Osteoblast (primary cell): ENCODE measurements at regions not wholly inside any gene's neighbourhood (a gene's known extent, or its start where the extent isn't known, plus 50 kb on each side); places are given as distances from the start of the nearest gene placed in this dataset.

ENCODE experiments used
- DNase-seq: peaks from one replicate; pipeline ENCODE4 v3.0.0; 2011; ENCODE audit warnings: low spot score, mixed read lengths; ENCODE audit not compliant: insufficient read length; ENCODE audit errors: missing footprints
- H2AFZ ChIP-seq: 2 replicates; pipeline ENCODE4 v1.6.0; 2011; ENCODE audit warnings: mild to moderate bottlenecking, low read length
- H3K27ac ChIP-seq: 2 replicates; pipeline ENCODE4 v1.5.1; 2011; ENCODE audit warnings: mild to moderate bottlenecking, low read depth, low read length, moderate library complexity
- H3K27me3 ChIP-seq: 2 replicates; pipeline ENCODE4 v1.6.0; 2012; ENCODE audit warnings: mild to moderate bottlenecking, control low read depth, inconsistent platforms, low read length, moderate library complexity; ENCODE audit not compliant: insufficient read depth
- H3K36me3 ChIP-seq: 2 replicates; pipeline ENCODE4 v1.5.1; 2011; ENCODE audit warnings: mild to moderate bottlenecking, low read length, control low read depth, moderate library complexity; ENCODE audit not compliant: insufficient read depth
- H3K4me1 ChIP-seq: 2 replicates; pipeline ENCODE4 v1.5.1; 2011; ENCODE audit warnings: mild to moderate bottlenecking, low read length, control low read depth, moderate library complexity; ENCODE audit not compliant: insufficient read depth
- H3K4me2 ChIP-seq: 2 replicates; pipeline ENCODE4 v1.6.0; 2011; ENCODE audit warnings: mild to moderate bottlenecking, low read length; ENCODE audit not compliant: insufficient read depth
- H3K4me3 ChIP-seq: fragments of 200-600 bp; sonication (generic); 3 replicates; pipeline ENCODE4 v1.5.1; 2012; ENCODE audit warnings: mild to moderate bottlenecking, low read length, inconsistent platforms; ENCODE audit not compliant: insufficient read depth
- H3K79me2 ChIP-seq: 2 replicates; pipeline ENCODE4 v1.6.0; 2012; ENCODE audit warnings: mild to moderate bottlenecking, low read length, control low read depth, inconsistent platforms; ENCODE audit not compliant: insufficient read depth
- H3K9me3 ChIP-seq: 2 replicates; pipeline ENCODE4 v1.5.1; 2011; ENCODE audit warnings: low read depth, low read length, control low read depth
- H4K20me1 ChIP-seq: 2 replicates; pipeline ENCODE4 v1.6.0; 2012; ENCODE audit warnings: mild to moderate bottlenecking, low read length, control low read depth; ENCODE audit not compliant: insufficient read depth
- TF ChIP-seq, protein P1 (sequence below): IDR thresholded peaks from 2 replicates; pipeline ENCODE4 v1.5.1; 2011; ENCODE audit warnings: mild to moderate bottlenecking, low read depth, low read length, moderate library complexity; ENCODE audit errors: extremely low read depth

DNA sequence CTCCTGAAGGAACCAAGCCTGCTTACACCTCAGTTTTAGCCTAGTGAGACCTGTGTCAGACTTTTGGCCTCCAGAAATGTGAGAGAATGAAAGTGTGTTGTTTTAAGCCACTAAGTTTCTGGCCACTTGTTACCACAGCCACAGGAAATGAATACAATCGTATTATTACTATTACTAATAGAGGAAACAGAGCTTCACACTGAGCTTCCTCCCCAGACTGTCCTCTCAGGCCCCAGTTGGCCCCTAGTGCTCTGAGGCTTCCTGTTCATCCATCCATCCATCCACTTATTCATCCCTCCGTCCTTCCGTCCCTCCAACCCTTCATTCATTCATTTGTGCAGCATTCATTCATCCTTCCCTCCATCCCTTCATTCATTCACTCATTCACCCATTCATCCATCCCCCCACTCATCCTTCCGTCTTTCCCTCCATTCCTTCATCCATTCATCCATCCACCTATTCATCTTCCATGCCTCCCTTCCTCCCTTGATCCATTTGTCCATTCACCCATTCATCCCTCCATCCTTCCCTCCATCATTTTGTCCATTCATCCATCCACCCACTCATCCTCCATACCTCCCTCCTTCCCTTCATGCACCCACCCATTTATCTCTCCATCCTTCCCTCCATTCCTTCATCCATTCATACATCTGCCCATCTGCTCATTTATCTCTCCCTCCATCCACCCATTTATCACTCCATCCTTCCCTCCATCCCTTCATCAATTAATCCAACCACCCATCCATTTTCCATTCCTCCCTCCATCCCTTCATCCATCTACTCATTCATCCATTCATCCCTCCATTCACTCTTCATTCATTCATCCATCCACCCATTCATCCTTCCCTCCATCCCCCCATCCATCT lies 95.0 kb downstream of the FOXL1 start:
- Histone ChIP-seq H3K27me3 (no peaks in the 10 kb centered on the region), H4K20me1 (no peaks in the 10 kb centered on the region), H3K4me2 (no peak overlapping the region), H3K79me2 (no peaks in the 10 kb centered on the region), H3K27ac (no peak overlapping the region), H3K9me3 (no peaks in the 10 kb centered on the region), H3K4me3 (no peak overlapping the region), H3K4me1 (peaks cover 31% of the 10 kb centered on the region), H3K36me3 (no peaks in the 10 kb centered on the region), H2AFZ (no peak overlapping the region)
- DNase-seq = no peak
- TF ChIP-seq, protein P1, sequence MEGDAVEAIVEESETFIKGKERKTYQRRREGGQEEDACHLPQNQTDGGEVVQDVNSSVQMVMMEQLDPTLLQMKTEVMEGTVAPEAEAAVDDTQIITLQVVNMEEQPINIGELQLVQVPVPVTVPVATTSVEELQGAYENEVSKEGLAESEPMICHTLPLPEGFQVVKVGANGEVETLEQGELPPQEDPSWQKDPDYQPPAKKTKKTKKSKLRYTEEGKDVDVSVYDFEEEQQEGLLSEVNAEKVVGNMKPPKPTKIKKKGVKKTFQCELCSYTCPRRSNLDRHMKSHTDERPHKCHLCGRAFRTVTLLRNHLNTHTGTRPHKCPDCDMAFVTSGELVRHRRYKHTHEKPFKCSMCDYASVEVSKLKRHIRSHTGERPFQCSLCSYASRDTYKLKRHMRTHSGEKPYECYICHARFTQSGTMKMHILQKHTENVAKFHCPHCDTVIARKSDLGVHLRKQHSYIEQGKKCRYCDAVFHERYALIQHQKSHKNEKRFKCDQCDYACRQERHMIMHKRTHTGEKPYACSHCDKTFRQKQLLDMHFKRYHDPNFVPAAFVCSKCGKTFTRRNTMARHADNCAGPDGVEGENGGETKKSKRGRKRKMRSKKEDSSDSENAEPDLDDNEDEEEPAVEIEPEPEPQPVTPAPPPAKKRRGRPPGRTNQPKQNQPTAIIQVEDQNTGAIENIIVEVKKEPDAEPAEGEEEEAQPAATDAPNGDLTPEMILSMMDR = no peak

DNA sequence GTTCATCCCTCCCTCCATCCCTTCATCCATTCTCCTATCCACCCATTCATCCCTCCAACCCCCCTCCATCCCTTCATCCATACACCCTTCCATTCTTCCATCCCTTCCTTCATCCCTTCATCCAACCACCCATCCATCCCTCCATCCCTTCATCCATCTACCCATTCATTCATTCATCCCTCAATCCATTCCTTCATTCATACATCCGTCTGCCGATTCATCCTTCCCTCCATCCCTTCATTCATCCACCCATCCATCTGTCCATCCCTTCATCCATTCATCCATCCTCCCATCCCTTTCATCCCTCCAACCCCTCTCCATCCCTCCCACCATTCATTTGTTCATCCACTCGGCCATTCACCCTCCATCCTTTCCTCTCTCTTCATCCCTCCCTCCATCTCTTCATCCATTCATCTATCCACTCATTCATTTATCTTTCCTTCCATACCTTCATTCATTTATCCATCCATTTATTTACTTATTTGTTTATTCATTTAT lies 95.7 kb downstream of the FOXL1 start:
- H3K36me3 ChIP-seq = no peaks in the 10 kb centered on the region
- no peak overlapping the region for H3K4me2 ChIP-seq
- no peaks in the 10 kb centered on the region for H3K79me2 ChIP-seq
- no peaks in the 10 kb centered on the region for H3K9me3 ChIP-seq
- no peaks in the 10 kb centered on the region for H3K27me3 ChIP-seq
- peaks cover 29% of the 10 kb centered on the region for H3K4me1 ChIP-seq
- H3K4me3 ChIP-seq = no peak overlapping the region
- no peak overlapping the region for H3K27ac ChIP-seq
- no peak for DNase-seq
- H2AFZ ChIP-seq = no peak overlapping the region
- TF ChIP-seq, protein P1 = no peak
- no peaks in the 10 kb centered on the region for H4K20me1 ChIP-seq

DNA sequence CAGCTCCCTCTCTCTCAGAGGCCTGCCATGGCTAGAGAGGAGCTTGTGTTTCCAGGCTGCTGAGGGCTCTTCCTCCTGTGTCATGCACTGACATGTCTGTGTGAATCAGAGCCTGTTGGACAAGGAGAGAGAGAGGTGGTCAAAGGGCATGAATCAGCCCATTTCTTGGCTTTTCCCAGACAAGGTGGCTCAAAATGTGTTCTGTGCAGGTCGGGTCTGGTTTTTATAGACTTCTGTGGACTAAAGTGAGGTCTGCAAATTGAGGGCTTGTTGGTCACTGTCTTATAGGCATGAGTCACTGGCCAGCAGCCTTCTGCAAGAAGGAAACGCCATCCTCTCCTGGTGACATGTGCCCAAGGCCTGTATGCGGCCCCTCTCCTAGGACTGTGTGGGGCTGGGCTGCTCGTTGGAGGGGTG lies 97.9 kb downstream of the FOXL1 start:
- H3K36me3 ChIP-seq = no peaks in the 10 kb centered on the region
- H3K4me2 ChIP-seq = no peak overlapping the region
- H3K4me3 ChIP-seq = no peak overlapping the region
- peak overlapping the region; percentile 39 for H2AFZ ChIP-seq
- H3K27me3 ChIP-seq = no peaks in the 10 kb centered on the region
- H3K27ac ChIP-seq = peak overlapping the region; percentile 87
- TF ChIP-seq, protein P1 = no peak
- H3K9me3 ChIP-seq = peaks cover 2% of the 10 kb centered on the region
- H3K4me1 ChIP-seq = peaks cover 46% of the 10 kb centered on the region
- peak; percentile 91 for DNase-seq
- no peaks in the 10 kb centered on the region for H3K79me2 ChIP-seq
- no peaks in the 10 kb centered on the region for H4K20me1 ChIP-seq

DNA sequence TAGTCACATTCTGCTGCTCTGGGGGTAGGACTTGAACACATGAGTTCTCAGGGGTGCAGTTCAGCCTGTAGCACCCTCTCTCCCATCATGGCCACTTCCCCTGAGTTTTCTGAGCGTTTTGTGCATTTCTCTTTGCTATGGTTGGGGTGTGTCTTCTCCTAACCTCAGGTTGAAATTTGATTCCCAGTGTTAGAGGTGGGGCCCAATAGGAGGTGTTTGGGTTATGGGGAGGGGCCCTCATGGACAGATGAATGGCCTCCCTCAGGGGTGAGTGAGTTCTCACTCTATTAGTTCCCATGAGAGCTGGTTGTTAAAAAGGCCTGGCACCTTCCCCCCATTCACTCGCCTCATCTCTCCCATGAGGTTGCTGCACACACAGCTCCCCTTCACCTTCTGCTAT lies 101.1 kb downstream of the FOXL1 start:
- Histone ChIP-seq H2AFZ (no peak overlapping the region), H3K9me3 (peaks cover 2% of the 10 kb centered on the region), H3K79me2 (no peaks in the 10 kb centered on the region), H3K4me3 (no peak overlapping the region), H3K36me3 (no peaks in the 10 kb centered on the region), H3K4me2 (no peak overlapping the region), H3K27ac (peak overlapping the region; percentile 100), H4K20me1 (no peaks in the 10 kb centered on the region), H3K27me3 (no peaks in the 10 kb centered on the region), H3K4me1 (peaks cover 54% of the 10 kb centered on the region)
- TF ChIP-seq, protein P1 = no peak
- DNase-seq = no peak
